ENCODE measurements at regions not wholly inside any gene's neighbourhood (a gene's known extent, or its start where the extent isn't known, plus 50 kb on each side); places are given as distances from the start of the nearest gene placed in this dataset.

DNA sequence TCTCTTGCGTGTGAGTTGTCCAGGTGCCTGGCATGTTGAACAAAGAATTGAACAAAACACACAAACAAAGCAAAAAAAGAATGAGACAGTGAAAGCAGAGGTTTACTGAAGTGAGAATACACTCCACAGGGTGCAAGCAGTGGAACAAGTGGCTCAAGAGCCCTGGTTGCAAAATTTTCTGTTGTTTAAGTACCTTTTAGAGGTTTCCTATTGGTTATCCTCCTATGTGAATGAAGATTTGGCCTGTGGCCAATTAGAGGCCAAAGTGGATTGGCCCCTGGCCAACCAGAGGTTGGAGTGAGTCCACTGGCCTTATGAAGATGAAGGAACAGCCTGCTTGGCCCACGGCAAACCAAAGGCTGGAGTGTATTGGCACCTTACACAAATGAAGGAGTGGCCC, 1188.5 kb upstream of the NRXN1 start:
- DNase-seq (ENCODE audit: insufficient read length, low spot score) = no peak
- no peak for FAIRE-seq
- no peak for TF ChIP-seq POLR2A (IDR thresholded peaks at IDR 0.05; ENCODE audit: low read depth, low read length)

DNA sequence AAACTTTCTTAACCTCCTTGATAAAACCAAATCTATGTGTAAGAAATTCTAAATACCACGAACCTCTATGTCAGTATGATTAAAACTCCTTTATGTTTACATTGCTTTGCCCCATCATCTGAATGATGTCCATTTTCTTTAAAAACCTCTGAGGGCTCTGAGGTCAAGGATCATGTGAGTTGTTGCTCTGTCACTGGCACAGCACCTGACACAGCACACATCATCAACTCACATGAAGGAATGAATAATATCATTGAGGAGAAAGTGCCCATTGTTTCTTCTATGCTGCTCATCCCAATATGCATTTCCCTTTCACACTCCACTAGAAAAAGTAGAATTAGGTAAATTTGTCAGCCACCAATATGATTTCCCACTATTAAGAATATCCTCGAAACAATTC, 1178.7 kb upstream of the NRXN1 start:
- DNase-seq (ENCODE audit: insufficient read length, low spot score) (no peak), FAIRE-seq (no peak)
- TF ChIP-seq POU2F2 (IDR thresholded peaks at IDR 0.05; ENCODE audit: low read depth, low read length) (no peak), POLR2AphosphoS5 (IDR thresholded peaks at IDR 0.05; ENCODE audit: low read depth, low read length) (no peak), TAF1 (IDR thresholded peaks at IDR 0.05; ENCODE audit: low read depth, low read length) (no peak), SPI1 (IDR thresholded peaks at IDR 0.05; ENCODE audit: low read depth, low read length) (no peak), PAX5 (IDR thresholded peaks at IDR 0.05; ENCODE audit: insufficient read depth, low read length, severe bottlenecking) (no peak), POLR2A (IDR thresholded peaks at IDR 0.05; ENCODE audit: low read depth, low read length) (no peak)

DNA sequence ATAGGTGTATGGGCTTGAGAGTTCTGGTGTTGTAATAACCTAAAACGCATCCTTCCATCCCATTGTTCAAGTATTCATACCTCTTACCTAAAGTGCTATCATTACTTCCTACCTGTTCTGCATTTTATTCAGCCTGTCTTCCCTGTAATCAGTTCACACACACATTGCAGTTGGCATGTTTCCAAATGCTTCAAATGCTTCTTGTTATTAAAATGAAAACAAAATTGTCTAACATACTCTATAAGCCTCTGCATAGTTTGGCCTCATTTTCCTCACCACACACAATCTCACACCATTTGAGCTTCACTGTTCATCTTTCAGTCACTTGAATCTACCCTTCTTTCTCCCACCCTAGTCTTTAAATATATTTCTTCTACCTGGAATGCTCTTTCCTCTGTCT, 1178.2 kb upstream of the NRXN1 start:
- TF ChIP-seq POLR2AphosphoS5 (IDR thresholded peaks at IDR 0.05; ENCODE audit: low read depth, low read length) (no peak), PAX5 (IDR thresholded peaks at IDR 0.05; ENCODE audit: insufficient read depth, low read length, severe bottlenecking) (no peak), TAF1 (IDR thresholded peaks at IDR 0.05; ENCODE audit: low read depth, low read length) (no peak), POLR2A (IDR thresholded peaks at IDR 0.05; ENCODE audit: low read depth, low read length) (no peak), SPI1 (IDR thresholded peaks at IDR 0.05; ENCODE audit: low read depth, low read length) (no peak), POU2F2 (IDR thresholded peaks at IDR 0.05; ENCODE audit: low read depth, low read length) (no peak)
- FAIRE-seq (no peak), DNase-seq (ENCODE audit: insufficient read length, low spot score) (no peak)

DNA sequence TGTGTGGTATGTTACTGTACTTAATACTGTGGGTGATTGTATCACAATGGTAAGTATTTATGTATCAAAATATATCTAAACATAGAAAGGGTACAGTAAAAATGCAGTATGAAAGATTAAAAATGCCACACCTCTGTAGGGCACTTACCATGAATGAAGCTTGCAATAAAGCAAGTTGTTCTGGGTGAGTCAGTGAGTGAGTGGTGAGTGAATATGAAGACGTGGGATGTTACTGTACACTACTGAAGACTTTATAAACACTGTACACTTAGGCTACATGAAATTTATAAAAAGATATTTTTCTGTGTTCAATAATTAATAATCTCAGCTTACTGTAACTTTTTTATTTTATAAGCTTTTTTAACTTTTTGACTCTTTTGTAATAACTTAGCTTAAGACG, 1162.4 kb upstream of the NRXN1 start:
- TF ChIP-seq SPI1 (IDR thresholded peaks at IDR 0.05; ENCODE audit: low read depth, low read length) = no peak
- TF ChIP-seq POLR2A (IDR thresholded peaks at IDR 0.05; ENCODE audit: low read depth, low read length) = no peak
- TF ChIP-seq POU2F2 (IDR thresholded peaks at IDR 0.05; ENCODE audit: low read depth, low read length) = no peak
- no peak for TF ChIP-seq TAF1 (IDR thresholded peaks at IDR 0.05; ENCODE audit: low read depth, low read length)
- no peak for TF ChIP-seq POLR2AphosphoS5 (IDR thresholded peaks at IDR 0.05; ENCODE audit: low read depth, low read length)
- TF ChIP-seq PAX5 (IDR thresholded peaks at IDR 0.05; ENCODE audit: insufficient read depth, low read length, severe bottlenecking) = no peak
- DNase-seq (ENCODE audit: insufficient read length, low spot score) (no peak), FAIRE-seq (no peak)

DNA sequence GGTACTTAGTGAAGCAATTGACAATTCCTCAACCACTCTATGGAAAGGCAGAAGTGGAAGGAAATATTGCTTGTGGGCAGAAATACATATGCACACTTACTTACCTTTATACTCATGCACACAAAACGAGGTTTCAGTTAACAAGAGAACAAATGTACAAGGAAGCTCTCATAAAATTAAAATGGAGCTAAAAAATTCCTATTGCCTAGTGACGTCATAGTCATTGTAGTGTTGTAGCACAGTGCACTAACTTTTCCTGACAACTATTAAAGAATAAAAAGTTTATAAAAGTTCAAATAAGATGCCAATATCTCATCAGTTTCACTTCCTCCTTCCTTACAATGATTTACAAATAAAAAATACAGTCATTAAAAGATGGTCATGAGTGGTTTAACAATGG, 1161.9 kb upstream of the NRXN1 start:
- no peak for DNase-seq (ENCODE audit: insufficient read length, low spot score)
- no peak for TF ChIP-seq SPI1 (IDR thresholded peaks at IDR 0.05; ENCODE audit: low read depth, low read length)
- no peak for TF ChIP-seq PAX5 (IDR thresholded peaks at IDR 0.05; ENCODE audit: insufficient read depth, low read length, severe bottlenecking)
- TF ChIP-seq POLR2AphosphoS5 (IDR thresholded peaks at IDR 0.05; ENCODE audit: low read depth, low read length) = no peak
- TF ChIP-seq POU2F2 (IDR thresholded peaks at IDR 0.05; ENCODE audit: low read depth, low read length) = no peak
- TF ChIP-seq POLR2A (IDR thresholded peaks at IDR 0.05; ENCODE audit: low read depth, low read length) = no peak
- no peak for TF ChIP-seq TAF1 (IDR thresholded peaks at IDR 0.05; ENCODE audit: low read depth, low read length)
- no peak for FAIRE-seq

DNA sequence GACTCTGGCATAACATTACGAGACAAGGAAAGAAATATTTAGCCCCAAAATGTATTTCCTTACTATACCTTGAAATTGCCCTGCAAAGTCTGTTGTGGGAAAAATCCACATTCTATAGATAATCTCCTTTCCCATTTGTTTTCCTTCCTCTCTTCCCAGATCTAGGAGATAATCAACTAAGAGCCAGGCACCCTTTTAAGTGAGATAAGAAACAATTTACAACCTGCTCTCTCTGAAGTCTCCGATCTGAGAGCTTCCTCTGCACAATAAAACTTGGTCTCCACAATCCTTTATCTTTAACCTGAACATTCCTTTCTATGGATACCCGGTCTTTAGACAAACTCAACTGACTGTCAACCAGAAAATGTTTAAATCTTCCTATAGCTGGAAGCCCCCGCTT, 1160.7 kb upstream of the NRXN1 start:
- DNase-seq (ENCODE audit: insufficient read length, low spot score) (no peak), FAIRE-seq (no peak)
- TF ChIP-seq POU2F2 (IDR thresholded peaks at IDR 0.05; ENCODE audit: low read depth, low read length) (no peak), PAX5 (IDR thresholded peaks at IDR 0.05; ENCODE audit: insufficient read depth, low read length, severe bottlenecking) (no peak), SPI1 (IDR thresholded peaks at IDR 0.05; ENCODE audit: low read depth, low read length) (no peak), POLR2A (IDR thresholded peaks at IDR 0.05; ENCODE audit: low read depth, low read length) (no peak), POLR2AphosphoS5 (IDR thresholded peaks at IDR 0.05; ENCODE audit: low read depth, low read length) (no peak), TAF1 (IDR thresholded peaks at IDR 0.05; ENCODE audit: low read depth, low read length) (no peak)

DNA sequence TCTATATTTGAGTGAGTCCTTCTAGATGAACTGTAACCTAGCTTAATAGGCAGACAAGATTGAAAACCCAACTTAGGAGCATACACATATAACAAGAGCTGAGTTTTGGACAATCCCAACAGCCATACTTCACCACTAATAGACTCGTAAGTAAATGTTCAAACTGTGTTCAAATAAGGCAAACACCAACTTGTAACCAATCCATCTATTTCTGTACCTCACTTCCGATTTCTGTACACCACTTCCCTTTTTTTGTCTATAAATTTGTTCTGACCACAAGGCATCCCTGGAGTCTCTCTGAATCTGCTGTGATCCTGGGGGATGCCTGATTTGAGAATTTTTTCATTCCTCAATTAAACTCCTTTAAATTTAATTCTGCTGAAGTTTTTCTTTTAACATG, 1149.1 kb upstream of the NRXN1 start:
- TF ChIP-seq TAF1 (IDR thresholded peaks at IDR 0.05; ENCODE audit: low read depth, low read length) (no peak), SPI1 (IDR thresholded peaks at IDR 0.05; ENCODE audit: low read depth, low read length) (peak; percentile 72)
- FAIRE-seq = no peak
- no peak for DNase-seq (ENCODE audit: insufficient read length, low spot score)

DNA sequence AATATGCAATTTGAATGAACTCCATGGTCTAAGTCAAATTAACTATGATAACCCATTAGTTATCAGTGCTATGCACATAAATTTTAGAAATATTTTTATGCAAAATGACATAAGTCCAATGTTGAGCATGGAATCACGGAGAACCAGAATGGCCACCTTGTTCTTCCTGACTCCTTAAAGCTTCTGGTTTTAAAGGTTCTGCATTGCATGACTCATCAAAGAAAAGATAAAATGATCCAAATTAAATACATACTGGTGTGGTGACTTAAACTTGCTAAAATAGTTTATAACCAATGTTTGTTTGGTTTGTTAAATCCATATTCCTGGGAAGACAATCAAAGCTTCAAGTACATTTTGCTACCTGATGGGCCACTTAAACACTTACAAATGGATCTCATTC, 1146.9 kb upstream of the NRXN1 start:
- TF ChIP-seq TAF1 (IDR thresholded peaks at IDR 0.05; ENCODE audit: low read depth, low read length) (no peak), POLR2A (IDR thresholded peaks at IDR 0.05; ENCODE audit: low read depth, low read length) (no peak), POU2F2 (IDR thresholded peaks at IDR 0.05; ENCODE audit: low read depth, low read length) (no peak), PAX5 (IDR thresholded peaks at IDR 0.05; ENCODE audit: insufficient read depth, low read length, severe bottlenecking) (no peak), SPI1 (IDR thresholded peaks at IDR 0.05; ENCODE audit: low read depth, low read length) (no peak), POLR2AphosphoS5 (IDR thresholded peaks at IDR 0.05; ENCODE audit: low read depth, low read length) (no peak)
- FAIRE-seq (no peak), DNase-seq (ENCODE audit: insufficient read length, low spot score) (no peak)

DNA sequence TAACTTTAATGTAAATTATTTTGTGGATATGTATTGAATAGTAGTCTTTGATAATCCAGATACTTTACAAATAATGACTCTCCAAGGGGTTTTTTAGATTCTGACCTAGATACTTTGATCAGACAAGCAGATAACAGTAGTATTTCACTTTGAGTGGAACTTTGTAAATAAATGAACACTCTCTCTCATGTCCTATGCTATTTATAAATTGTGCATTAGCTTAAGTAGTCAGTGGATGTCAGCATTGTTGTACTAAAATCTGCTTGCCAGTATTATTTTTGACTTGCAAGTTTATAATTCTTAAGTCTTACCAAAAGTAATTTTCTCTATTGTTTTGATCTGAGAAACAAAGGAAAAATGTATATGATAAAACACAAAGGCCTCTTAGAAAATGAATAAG, 1113.1 kb upstream of the NRXN1 start:
- TF ChIP-seq POLR2A (IDR thresholded peaks at IDR 0.05; ENCODE audit: low read depth, low read length) (no peak), SPI1 (IDR thresholded peaks at IDR 0.05; ENCODE audit: low read depth, low read length) (no peak)
- FAIRE-seq (no peak), DNase-seq (ENCODE audit: insufficient read length, low spot score) (no peak)

DNA sequence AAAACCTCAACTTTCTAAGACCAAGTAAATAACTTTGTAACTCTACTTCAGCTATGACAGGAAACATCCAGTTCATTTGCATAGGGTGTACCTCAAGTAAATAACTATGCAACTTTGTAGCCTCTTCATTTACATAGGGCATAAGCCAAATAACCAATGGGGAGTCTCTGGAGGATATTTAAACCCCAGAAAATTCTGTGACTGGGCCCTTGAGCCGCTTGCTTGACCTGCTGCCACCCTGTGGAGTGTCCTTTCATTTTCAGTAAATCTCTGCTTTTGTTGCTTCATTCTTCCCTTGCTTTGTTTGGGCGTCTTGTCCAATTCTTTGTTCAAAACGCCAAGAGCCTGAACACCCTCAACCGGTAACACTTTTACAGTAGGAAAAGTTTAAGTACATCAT, 1112.7 kb upstream of the NRXN1 start:
- TF ChIP-seq POLR2A (IDR thresholded peaks at IDR 0.05; ENCODE audit: low read depth, low read length) = no peak
- TF ChIP-seq POLR2AphosphoS5 (IDR thresholded peaks at IDR 0.05; ENCODE audit: low read depth, low read length) = no peak
- TF ChIP-seq TAF1 (IDR thresholded peaks at IDR 0.05; ENCODE audit: low read depth, low read length) = no peak
- TF ChIP-seq SPI1 (IDR thresholded peaks at IDR 0.05; ENCODE audit: low read depth, low read length) = no peak
- TF ChIP-seq POU2F2 (IDR thresholded peaks at IDR 0.05; ENCODE audit: low read depth, low read length) = no peak
- FAIRE-seq (no peak), DNase-seq (ENCODE audit: insufficient read length, low spot score) (no peak)

DNA sequence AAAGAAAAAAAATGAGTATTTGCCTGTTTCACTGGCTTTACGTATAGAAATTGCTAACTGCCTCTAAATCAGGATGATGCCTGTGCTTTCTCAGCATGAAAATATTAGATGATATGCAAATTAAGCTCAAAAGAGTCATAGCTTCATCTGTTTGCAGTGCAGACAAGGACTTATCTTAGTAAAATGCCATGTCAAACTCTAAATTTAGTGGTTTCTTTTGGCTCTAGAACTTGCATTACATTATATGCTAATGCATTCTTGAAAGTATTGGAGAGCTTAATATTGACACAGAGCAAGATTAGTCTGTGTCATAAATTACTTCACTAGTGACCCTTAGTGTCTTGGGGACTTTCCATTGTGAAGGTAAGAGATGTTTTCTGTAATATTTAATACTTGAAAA, 1109.1 kb upstream of the NRXN1 start:
- no peak for FAIRE-seq
- no peak for TF ChIP-seq PAX5 (IDR thresholded peaks at IDR 0.05; ENCODE audit: insufficient read depth, low read length, severe bottlenecking)
- no peak for TF ChIP-seq SPI1 (IDR thresholded peaks at IDR 0.05; ENCODE audit: low read depth, low read length)
- no peak for TF ChIP-seq TAF1 (IDR thresholded peaks at IDR 0.05; ENCODE audit: low read depth, low read length)
- TF ChIP-seq POU2F2 (IDR thresholded peaks at IDR 0.05; ENCODE audit: low read depth, low read length) = no peak
- TF ChIP-seq POLR2A (IDR thresholded peaks at IDR 0.05; ENCODE audit: low read depth, low read length) = no peak
- no peak for DNase-seq (ENCODE audit: insufficient read length, low spot score)

Data from GM12891 (cell line).